Thoracic aorta (tissue), 2 donors: ENCODE measurements at regions not wholly inside any gene's neighbourhood (a gene's known extent, or its start where the extent isn't known, plus 50 kb on each side); places are given as distances from the start of the nearest gene placed in this dataset.

ENCODE experiments used
- ATAC-seq: fragments of 150-250 bp; one replicate; pipeline ENCODE4 v1.8.0; 2017; ENCODE audit warnings: low read depth; ENCODE audit not compliant: insufficient number of reproducible peaks, low FRiP score
- DNase-seq: peaks from one replicate; pipeline ENCODE4 v3.0.0-alpha.2; 2020; ENCODE audit warnings: low spot score
- H3K27ac ChIP-seq, 2 donors: fragments of 200-600 bp; sonication (generic); 1 replicate in 1 of 2; 2 replicates in 1 of 2; pipeline ENCODE4 v1.5.1; 2016; ENCODE audit warnings: mild to moderate bottlenecking in 2 of 2, moderate library complexity in 2 of 2
- H3K27me3 ChIP-seq: fragments of 200-600 bp; sonication (generic); replicated peaks from 2 replicates; pipeline ENCODE4 v1.6.0; 2016; ENCODE audit warnings: mild to moderate bottlenecking; ENCODE audit not compliant: insufficient read depth
- H3K36me3 ChIP-seq: fragments of 200-600 bp; sonication (generic); one replicate; pipeline ENCODE4 v1.5.1; 2016
- H3K4me1 ChIP-seq, 2 donors: fragments of 200-600 bp; sonication (generic); 1 replicate in 1 of 2; 2 replicates in 1 of 2; pipeline versions ENCODE4 v1.5.1 to v1.6.0; 2016; ENCODE audit warnings: low read depth in 2 of 2, mild to moderate bottlenecking in 1 of 2; ENCODE audit not compliant: control insufficient read depth in 1 of 2
- H3K4me3 ChIP-seq: fragments of 200-600 bp; sonication (generic); 2 replicates; pipeline ENCODE4 v1.5.1; 2016; ENCODE audit warnings: mild to moderate bottlenecking
- H3K9me3 ChIP-seq: fragments of 200-600 bp; sonication (generic); 2 replicates; pipeline ENCODE4 v1.5.1; 2016
- CTCF ChIP-seq: fragments of 200-600 bp; sonication (generic); IDR thresholded peaks from one replicate; pipeline ENCODE4 v1.5.1; 2019; ENCODE audit warnings: antibody characterized with exemption

DNA sequence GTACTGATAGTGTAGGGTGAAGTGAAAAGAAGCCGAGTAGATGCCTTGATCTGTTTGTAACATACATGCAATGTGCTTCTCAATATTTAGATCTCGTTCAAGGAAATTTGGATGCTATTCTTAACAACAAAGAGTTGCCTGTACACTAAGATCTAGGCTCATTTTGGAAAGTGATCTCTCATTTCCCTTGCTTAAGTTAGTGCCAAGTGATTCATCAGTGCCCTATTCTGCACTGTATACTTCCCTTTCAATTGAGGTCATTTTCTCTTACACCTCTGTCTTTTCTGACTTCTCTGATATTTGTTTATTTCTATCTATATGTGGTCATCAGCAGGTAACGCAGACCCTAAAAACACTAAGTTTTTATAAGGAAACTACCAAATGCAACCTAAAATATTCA lies 528.6 kb upstream of the PTPRD start:
- TF ChIP-seq CTCF: no peak
- H3K9me3 ChIP-seq: no peaks in the 10 kb centered on the region
- H3K27me3 ChIP-seq: no peaks in the 10 kb centered on the region
- ATAC-seq (no peak), DNase-seq (no peak)
- H3K4me1 ChIP-seq: no peaks in the 10 kb centered on the region
- H3K27ac ChIP-seq: no peak overlapping the region
- no peak overlapping the region for H3K4me3 ChIP-seq
- H3K36me3 ChIP-seq: no peaks in the 10 kb centered on the region

- H3K36me3 ChIP-seq: no peaks in the 10 kb centered on the region
- no peak overlapping the region for H3K27ac ChIP-seq
- ATAC-seq: no peak
- TF ChIP-seq CTCF: no peak
- H3K4me3 ChIP-seq: no peak overlapping the region
- no peak for DNase-seq
- H3K27me3 ChIP-seq: no peaks in the 10 kb centered on the region
- H3K9me3 ChIP-seq: no peaks in the 10 kb centered on the region
- H3K4me1 ChIP-seq: no peaks in the 10 kb centered on the region
Measured at GRCh38 chr9:11142965-11143738, 530.4 kb upstream of the PTPRD start.

DNA sequence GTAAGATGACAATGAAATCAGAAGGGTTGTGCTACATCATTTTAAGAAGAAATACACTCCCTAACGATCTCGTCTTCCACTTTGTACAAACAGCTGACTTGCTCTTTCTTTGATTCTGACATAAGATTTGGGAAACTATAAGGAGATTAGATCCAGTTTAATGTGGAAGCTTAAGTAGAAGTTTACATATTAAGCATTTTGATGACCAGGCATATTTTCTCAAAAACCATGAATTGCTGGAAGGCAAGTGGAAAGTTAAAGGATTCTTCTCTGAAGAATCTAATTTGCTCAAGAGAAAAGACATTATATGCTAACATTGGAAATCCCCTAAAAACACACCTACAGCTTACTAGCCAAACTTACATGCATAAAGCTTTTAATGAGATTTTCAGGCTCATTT lies 531.9 kb upstream of the PTPRD start:
- TF ChIP-seq CTCF: no peak
- Histone ChIP-seq H3K4me1 (no peaks in the 10 kb centered on the region), H3K36me3 (no peaks in the 10 kb centered on the region), H3K9me3 (no peaks in the 10 kb centered on the region), H3K27me3 (no peaks in the 10 kb centered on the region), H3K27ac (no peak overlapping the region), H3K4me3 (no peak overlapping the region)
- DNase-seq (no peak), ATAC-seq (no peak)

DNA sequence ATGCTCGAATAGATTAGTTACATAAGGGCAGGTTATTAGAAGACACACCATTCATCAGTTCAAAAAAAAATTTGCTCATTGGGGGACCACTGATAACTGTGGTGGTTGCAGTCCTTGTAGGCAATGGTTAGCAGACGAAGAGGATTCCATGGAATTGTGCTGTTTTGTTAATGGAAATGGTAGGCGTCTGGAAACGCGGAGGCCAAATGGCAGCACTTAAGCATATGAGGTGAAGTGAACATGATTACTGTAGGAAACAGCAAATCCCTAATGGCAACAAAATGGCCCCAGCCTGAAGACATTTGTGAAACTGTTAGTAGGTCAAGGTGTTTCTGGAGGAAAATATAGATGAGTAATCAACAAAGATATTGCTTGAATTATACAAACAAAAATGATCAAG lies 535.4 kb upstream of the PTPRD start:
- Histone ChIP-seq H3K27ac (no peak overlapping the region), H3K4me3 (no peak overlapping the region), H3K27me3 (no peaks in the 10 kb centered on the region), H3K36me3 (no peaks in the 10 kb centered on the region), H3K9me3 (no peaks in the 10 kb centered on the region), H3K4me1 (no peaks in the 10 kb centered on the region)
- no peak for TF ChIP-seq CTCF
- no peak for ATAC-seq
- DNase-seq: no peak

GRCh38 chr9:11149065-11149464 lies 536.3 kb upstream of the PTPRD start:
- Histone ChIP-seq H3K4me1 (no peaks in the 10 kb centered on the region), H3K27ac (no peak overlapping the region), H3K36me3 (no peaks in the 10 kb centered on the region), H3K27me3 (no peaks in the 10 kb centered on the region), H3K4me3 (no peak overlapping the region), H3K9me3 (no peaks in the 10 kb centered on the region)
- no peak for TF ChIP-seq CTCF
- DNase-seq: no peak
- ATAC-seq: no peak
